ENCODE measurements at regions not wholly inside any gene's neighbourhood (a gene's known extent, or its start where the extent isn't known, plus 50 kb on each side); places are given as distances from the start of the nearest gene placed in this dataset.

GRCh38 chr10:124177180-124177518 lies 83.8 kb upstream of the CHST15 start:
- no peaks in the 10 kb centered on the region for H3K36me3 ChIP-seq (ENCODE audit: control insufficient read depth, insufficient read depth, low read length)
- no peak overlapping the region for H3K27ac ChIP-seq (ENCODE audit: low read length)

GRCh38 chr10:124176349-124177179 lies 83.2 kb upstream of the CHST15 start:
- no peak overlapping the region for H3K4me3 ChIP-seq (ENCODE audit: low read length)
- H3K27me3 ChIP-seq (ENCODE audit: control insufficient read depth, insufficient read depth, low read length): no peaks in the 10 kb centered on the region
- no peak overlapping the region for H3K27ac ChIP-seq (ENCODE audit: low read length)
- no peaks in the 10 kb centered on the region for H3K36me3 ChIP-seq (ENCODE audit: control insufficient read depth, insufficient read depth, low read length)
- no peaks in the 10 kb centered on the region for H3K9me3 ChIP-seq (replicated peaks; ENCODE audit: control insufficient read depth, low read depth, low read length)
- peaks cover 45% of the 10 kb centered on the region for H3K4me1 ChIP-seq (ENCODE audit: control insufficient read depth, insufficient read depth, low read length)
- WGBS (ENCODE audit: insufficient coverage): 67% methylated on average over 13 of the region's 15 CpGs
- DNase-seq: peak; percentile 25

More at GRCh38 chr10:124177180-124177518, 83.8 kb upstream of the CHST15 start:
- DNase-seq: no peak
- Histone ChIP-seq H3K27me3 (ENCODE audit: control insufficient read depth, insufficient read depth, low read length) (no peaks in the 10 kb centered on the region), H3K4me1 (ENCODE audit: control insufficient read depth, insufficient read depth, low read length) (peaks cover 45% of the 10 kb centered on the region), H3K9me3 (replicated peaks; ENCODE audit: control insufficient read depth, low read depth, low read length) (no peaks in the 10 kb centered on the region), H3K4me3 (ENCODE audit: low read length) (no peak overlapping the region)
- 82% methylated on average over 4 of the region's 5 CpGs for WGBS (ENCODE audit: insufficient coverage)

GRCh38 chr10:124175701-124176348 lies 82.4 kb upstream of the CHST15 start:
- 62% methylated on average over 7 of the region's 10 CpGs for WGBS (ENCODE audit: insufficient coverage)
- no peak for DNase-seq
- H3K27ac ChIP-seq (ENCODE audit: low read length): no peak overlapping the region
- H3K36me3 ChIP-seq (ENCODE audit: control insufficient read depth, insufficient read depth, low read length): no peaks in the 10 kb centered on the region
- H3K4me1 ChIP-seq (ENCODE audit: control insufficient read depth, insufficient read depth, low read length): peaks cover 49% of the 10 kb centered on the region
- no peaks in the 10 kb centered on the region for H3K27me3 ChIP-seq (ENCODE audit: control insufficient read depth, insufficient read depth, low read length)
- no peak overlapping the region for H3K4me3 ChIP-seq (ENCODE audit: low read length)
- no peaks in the 10 kb centered on the region for H3K9me3 ChIP-seq (replicated peaks; ENCODE audit: control insufficient read depth, low read depth, low read length)

- WGBS (ENCODE audit: insufficient coverage): 91% methylated on average over 10 of the region's 10 CpGs
- Histone ChIP-seq H3K27me3 (ENCODE audit: control insufficient read depth, insufficient read depth, low read length) (no peaks in the 10 kb centered on the region), H3K9me3 (replicated peaks; ENCODE audit: control insufficient read depth, low read depth, low read length) (no peaks in the 10 kb centered on the region), H3K27ac (ENCODE audit: low read length) (no peak overlapping the region), H3K4me3 (ENCODE audit: low read length) (no peak overlapping the region), H3K36me3 (ENCODE audit: control insufficient read depth, insufficient read depth, low read length) (no peaks in the 10 kb centered on the region), H3K4me1 (ENCODE audit: control insufficient read depth, insufficient read depth, low read length) (peaks cover 49% of the 10 kb centered on the region)
- DNase-seq: no peak
These were observed 81.6 kb upstream of the CHST15 start for GRCh38 chr10:124174673-124175645.

- 92% methylated on average over 13 of the region's 15 CpGs for WGBS (ENCODE audit: insufficient coverage)
- no peaks in the 10 kb centered on the region for H3K36me3 ChIP-seq (ENCODE audit: control insufficient read depth, insufficient read depth, low read length)
- peaks cover 2% of the 10 kb centered on the region for H3K27me3 ChIP-seq (ENCODE audit: control insufficient read depth, insufficient read depth, low read length)
- peaks cover 49% of the 10 kb centered on the region for H3K4me1 ChIP-seq (ENCODE audit: control insufficient read depth, insufficient read depth, low read length)
- no peak overlapping the region for H3K4me3 ChIP-seq (ENCODE audit: low read length)
- no peaks in the 10 kb centered on the region for H3K9me3 ChIP-seq (replicated peaks; ENCODE audit: control insufficient read depth, low read depth, low read length)
- no peak overlapping the region for H3K27ac ChIP-seq (ENCODE audit: low read length)
- DNase-seq: no peak
These were observed 80.7 kb upstream of the CHST15 start for GRCh38 chr10:124174071-124174566.

- WGBS (ENCODE audit: insufficient coverage): 87% methylated on average over 8 of the region's 16 CpGs
- no peak for DNase-seq
- H3K36me3 ChIP-seq (ENCODE audit: control insufficient read depth, insufficient read depth, low read length): no peaks in the 10 kb centered on the region
These were observed 80.0 kb upstream of the CHST15 start for GRCh38 chr10:124173298-124173900.

GRCh38 chr10:124172181-124172916 lies 79.0 kb upstream of the CHST15 start:
- Histone ChIP-seq H3K27me3 (ENCODE audit: control insufficient read depth, insufficient read depth, low read length) (peaks cover 2% of the 10 kb centered on the region), H3K27ac (ENCODE audit: low read length) (peak overlapping the region; percentile 84), H3K36me3 (ENCODE audit: control insufficient read depth, insufficient read depth, low read length) (no peaks in the 10 kb centered on the region), H3K9me3 (replicated peaks; ENCODE audit: control insufficient read depth, low read depth, low read length) (no peaks in the 10 kb centered on the region), H3K4me1 (ENCODE audit: control insufficient read depth, insufficient read depth, low read length) (peaks cover 49% of the 10 kb centered on the region), H3K4me3 (ENCODE audit: low read length) (no peak overlapping the region)
- DNase-seq: peak; percentile 88
- WGBS (ENCODE audit: insufficient coverage): 33% methylated on average over 7 of the region's 19 CpGs

More at GRCh38 chr10:124173298-124173900, 80.0 kb upstream of the CHST15 start:
- peaks cover 49% of the 10 kb centered on the region for H3K4me1 ChIP-seq (ENCODE audit: control insufficient read depth, insufficient read depth, low read length)
- H3K9me3 ChIP-seq (replicated peaks; ENCODE audit: control insufficient read depth, low read depth, low read length): no peaks in the 10 kb centered on the region
- no peak overlapping the region for H3K27ac ChIP-seq (ENCODE audit: low read length)
- peaks cover 2% of the 10 kb centered on the region for H3K27me3 ChIP-seq (ENCODE audit: control insufficient read depth, insufficient read depth, low read length)
- H3K4me3 ChIP-seq (ENCODE audit: low read length): no peak overlapping the region

GRCh38 chr10:124171561-124171960 lies 78.2 kb upstream of the CHST15 start:
- no peak for DNase-seq
- H3K4me3 ChIP-seq (ENCODE audit: low read length): no peak overlapping the region
- H3K27me3 ChIP-seq (ENCODE audit: control insufficient read depth, insufficient read depth, low read length): peaks cover 2% of the 10 kb centered on the region
- no peaks in the 10 kb centered on the region for H3K9me3 ChIP-seq (replicated peaks; ENCODE audit: control insufficient read depth, low read depth, low read length)
- H3K4me1 ChIP-seq (ENCODE audit: control insufficient read depth, insufficient read depth, low read length): peaks cover 45% of the 10 kb centered on the region
- WGBS (ENCODE audit: insufficient coverage): 100% methylated on average over 1 of the region's 2 CpGs
- no peaks in the 10 kb centered on the region for H3K36me3 ChIP-seq (ENCODE audit: control insufficient read depth, insufficient read depth, low read length)
- H3K27ac ChIP-seq (ENCODE audit: low read length): peak overlapping the region; percentile 11

- peaks cover 36% of the 10 kb centered on the region for H3K4me1 ChIP-seq (ENCODE audit: control insufficient read depth, insufficient read depth, low read length)
- 65% methylated on average over 6 of the region's 7 CpGs for whole genome bisulfite sequencing (ENCODE audit: insufficient coverage)
These were observed 77.2 kb upstream of the CHST15 start for GRCh38 chr10:124170631-124171030.

More at GRCh38 chr10:124170631-124171030, 77.2 kb upstream of the CHST15 start:
- peaks cover 2% of the 10 kb centered on the region for H3K27me3 ChIP-seq (ENCODE audit: control insufficient read depth, insufficient read depth, low read length)
- H3K36me3 ChIP-seq (ENCODE audit: control insufficient read depth, insufficient read depth, low read length): no peaks in the 10 kb centered on the region
- DNase-seq: no peak
- H3K27ac ChIP-seq (ENCODE audit: low read length): no peak overlapping the region
- no peak overlapping the region for H3K4me3 ChIP-seq (ENCODE audit: low read length)
- no peaks in the 10 kb centered on the region for H3K9me3 ChIP-seq (replicated peaks; ENCODE audit: control insufficient read depth, low read depth, low read length)
